ENCODE measurements at regions not wholly inside any gene's neighbourhood (a gene's known extent, or its start where the extent isn't known, plus 50 kb on each side); places are given as distances from the start of the nearest gene placed in this dataset.
A peak's percentile ranks its signal among the peaks of the same experiment; 100 is the strongest.

DNA sequence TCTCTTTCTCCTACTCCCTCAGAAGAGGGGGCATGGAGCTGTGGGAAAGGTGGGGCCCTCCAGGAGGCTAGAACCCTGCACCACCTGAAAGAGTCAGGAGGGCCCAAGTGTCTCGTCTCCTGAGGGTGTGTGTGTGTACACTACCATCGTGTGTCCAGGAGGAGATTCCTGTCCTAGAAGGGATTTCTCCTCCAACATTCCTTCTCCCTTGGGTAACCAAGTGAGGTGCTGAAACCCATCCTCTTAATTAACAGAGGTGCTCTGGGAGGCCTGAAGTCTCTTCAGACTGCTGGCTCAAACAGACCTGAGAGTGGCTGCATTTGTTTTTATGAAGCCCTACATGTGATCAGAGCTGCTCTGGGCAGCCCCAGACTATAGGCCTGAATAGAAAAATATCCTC lies 61.1 kb upstream of the FAM169A start:
- H3K4me1 Mint-ChIP-seq, result no peaks in the 10 kb centered on the region
- TF ChIP-seq, protein P1, sequence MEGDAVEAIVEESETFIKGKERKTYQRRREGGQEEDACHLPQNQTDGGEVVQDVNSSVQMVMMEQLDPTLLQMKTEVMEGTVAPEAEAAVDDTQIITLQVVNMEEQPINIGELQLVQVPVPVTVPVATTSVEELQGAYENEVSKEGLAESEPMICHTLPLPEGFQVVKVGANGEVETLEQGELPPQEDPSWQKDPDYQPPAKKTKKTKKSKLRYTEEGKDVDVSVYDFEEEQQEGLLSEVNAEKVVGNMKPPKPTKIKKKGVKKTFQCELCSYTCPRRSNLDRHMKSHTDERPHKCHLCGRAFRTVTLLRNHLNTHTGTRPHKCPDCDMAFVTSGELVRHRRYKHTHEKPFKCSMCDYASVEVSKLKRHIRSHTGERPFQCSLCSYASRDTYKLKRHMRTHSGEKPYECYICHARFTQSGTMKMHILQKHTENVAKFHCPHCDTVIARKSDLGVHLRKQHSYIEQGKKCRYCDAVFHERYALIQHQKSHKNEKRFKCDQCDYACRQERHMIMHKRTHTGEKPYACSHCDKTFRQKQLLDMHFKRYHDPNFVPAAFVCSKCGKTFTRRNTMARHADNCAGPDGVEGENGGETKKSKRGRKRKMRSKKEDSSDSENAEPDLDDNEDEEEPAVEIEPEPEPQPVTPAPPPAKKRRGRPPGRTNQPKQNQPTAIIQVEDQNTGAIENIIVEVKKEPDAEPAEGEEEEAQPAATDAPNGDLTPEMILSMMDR (IDR thresholded peaks at IDR 0.05; ENCODE audit: unreplicated experiment in 3 of 3), result no peak
- H3K27ac Mint-ChIP-seq, result peak overlapping the region in 2 of 3 experiments; percentile 45 to 49
- peaks cover 1% of the 10 kb centered on the region for H3K27me3 Mint-ChIP-seq (ENCODE audit: low read depth)
- no peak overlapping the region for H3K4me3 Mint-ChIP-seq
- no peaks in the 10 kb centered on the region for H3K36me3 Mint-ChIP-seq (ENCODE audit: low read depth)
- no peaks in the 10 kb centered on the region for H3K9me3 Mint-ChIP-seq

DNA sequence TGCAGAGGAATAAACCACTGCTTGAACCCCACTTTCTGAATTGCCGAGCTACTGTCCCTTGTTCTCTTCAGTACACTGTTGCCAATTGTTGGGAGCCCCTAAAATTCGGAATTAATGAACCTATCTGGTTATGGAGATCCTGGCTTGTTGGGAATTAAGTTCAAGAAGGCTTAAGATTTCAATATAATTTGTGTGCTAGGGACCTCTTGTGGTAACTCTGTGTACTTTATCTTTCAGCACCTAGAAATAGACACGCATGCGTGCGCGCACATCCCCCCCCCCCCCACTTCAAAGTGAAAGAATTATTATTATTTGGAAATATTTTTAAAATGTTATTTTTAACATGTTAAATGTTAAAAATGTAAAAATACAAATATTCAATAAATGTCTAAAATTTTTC lies 53.3 kb upstream of the FAM169A start:
- Mint-ChIP-seq H3K27ac (no peak overlapping the region), H3K36me3 (ENCODE audit: low read depth) (no peaks in the 10 kb centered on the region), H3K27me3 (ENCODE audit: low read depth) (peaks cover 3% of the 10 kb centered on the region), H3K4me1 (no peaks in the 10 kb centered on the region), H3K4me3 (no peak overlapping the region), H3K9me3 (no peaks in the 10 kb centered on the region)
- TF ChIP-seq, protein P1 (IDR thresholded peaks at IDR 0.05; ENCODE audit: unreplicated experiment in 3 of 3), result peak; percentile 53 to 67 (median 56)

DNA sequence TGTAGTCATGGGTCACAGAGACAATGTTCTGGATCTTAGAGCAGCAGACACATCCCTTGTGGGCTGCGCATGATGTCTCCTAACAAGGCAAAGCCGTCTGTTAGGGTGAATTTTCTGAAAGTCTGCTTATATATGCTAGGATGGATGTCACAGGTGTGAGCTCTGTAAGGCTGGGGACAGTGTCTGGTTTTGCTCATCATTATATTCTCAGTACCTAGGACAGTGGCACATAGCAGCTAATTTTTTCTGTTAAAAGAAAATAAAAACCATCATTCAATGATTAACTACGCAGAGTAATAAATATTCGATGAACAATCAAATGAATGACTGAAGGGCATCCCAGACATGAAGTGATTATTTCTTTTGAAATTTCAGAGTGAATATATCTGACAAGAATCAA lies 52.9 kb upstream of the FAM169A start:
- TF ChIP-seq, protein P1 (IDR thresholded peaks at IDR 0.05; ENCODE audit: unreplicated experiment in 3 of 3), result no peak
- no peaks in the 10 kb centered on the region for H3K4me1 Mint-ChIP-seq
- no peak overlapping the region for H3K27ac Mint-ChIP-seq
- no peaks in the 10 kb centered on the region for H3K9me3 Mint-ChIP-seq
- no peaks in the 10 kb centered on the region for H3K36me3 Mint-ChIP-seq (ENCODE audit: low read depth)
- no peak overlapping the region for H3K4me3 Mint-ChIP-seq
- H3K27me3 Mint-ChIP-seq (ENCODE audit: low read depth), result peaks cover 3% of the 10 kb centered on the region

DNA sequence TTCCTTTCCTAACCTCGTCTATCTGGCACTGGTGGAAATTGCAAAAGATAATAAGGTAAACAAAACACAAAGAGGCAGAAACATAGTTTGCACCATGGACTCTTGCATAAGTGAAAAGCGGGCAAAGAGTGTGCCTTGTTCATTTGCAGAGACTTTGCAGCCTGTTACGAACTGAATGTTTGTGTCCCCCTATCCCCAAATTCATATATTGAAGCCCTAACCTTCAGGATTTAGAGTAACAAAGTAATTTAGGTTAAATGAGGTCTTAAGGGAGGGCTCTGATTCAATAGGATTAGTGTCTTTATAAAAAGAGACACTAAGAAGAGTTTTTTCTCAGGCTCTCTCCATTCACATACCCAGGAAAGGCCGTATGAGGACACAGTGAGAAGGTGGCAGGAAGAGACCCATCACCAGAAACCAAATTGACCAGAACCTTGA lies 52.1 kb upstream of the FAM169A start:
- no peaks in the 10 kb centered on the region for H3K4me1 Mint-ChIP-seq
- H3K9me3 Mint-ChIP-seq, result no peaks in the 10 kb centered on the region
- no peak overlapping the region for H3K4me3 Mint-ChIP-seq
- no peak overlapping the region for H3K27ac Mint-ChIP-seq
- TF ChIP-seq, protein P1 (IDR thresholded peaks at IDR 0.05; ENCODE audit: unreplicated experiment in 3 of 3), result no peak
- peaks cover 3% of the 10 kb centered on the region for H3K27me3 Mint-ChIP-seq (ENCODE audit: low read depth)
- H3K36me3 Mint-ChIP-seq (ENCODE audit: low read depth), result no peaks in the 10 kb centered on the region

DNA sequence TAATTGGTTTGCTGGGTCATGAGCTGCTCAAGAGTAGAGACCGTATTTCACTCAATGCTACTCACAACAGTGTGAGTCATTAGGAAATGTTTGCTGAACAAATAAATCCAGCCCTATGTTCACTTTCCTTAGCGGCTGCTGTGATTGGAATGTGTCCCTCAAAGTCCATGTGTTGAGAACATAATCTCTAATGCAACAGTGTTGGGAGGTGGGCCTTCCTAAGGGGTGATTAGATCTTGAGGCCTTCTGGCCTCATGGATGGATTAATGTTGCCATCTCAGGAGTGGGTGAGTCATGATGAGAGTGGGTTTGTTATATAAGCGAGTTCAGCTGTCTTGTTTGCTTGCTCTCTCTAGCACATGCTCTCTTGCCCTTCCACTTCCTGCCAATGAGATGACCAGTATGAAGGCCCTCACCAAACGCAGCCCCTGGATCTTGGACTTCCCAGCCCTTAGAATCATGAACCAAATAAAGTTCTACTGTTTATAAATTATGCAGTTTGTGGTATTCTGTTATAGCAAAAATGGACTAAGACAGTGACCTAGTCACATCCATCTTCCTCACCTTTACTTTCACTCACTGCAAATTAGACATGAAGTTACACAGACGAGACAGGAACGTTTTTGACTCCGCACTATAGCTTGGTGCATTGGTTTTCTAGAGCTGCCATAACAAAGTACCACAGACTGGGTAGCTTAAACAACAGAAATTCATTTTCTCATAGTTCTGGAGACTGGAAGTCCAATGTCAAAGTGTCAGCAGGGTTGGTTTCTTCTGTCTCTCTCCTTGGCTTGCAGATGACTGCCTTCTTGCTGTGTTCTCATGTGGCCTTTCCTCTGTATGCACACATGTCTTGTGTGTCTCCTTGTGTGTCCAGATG lies 50.9 kb upstream of the FAM169A start:
- no peak overlapping the region for H3K4me3 Mint-ChIP-seq
- no peaks in the 10 kb centered on the region for H3K9me3 Mint-ChIP-seq
- no peaks in the 10 kb centered on the region for H3K4me1 Mint-ChIP-seq
- H3K36me3 Mint-ChIP-seq (ENCODE audit: low read depth), result no peaks in the 10 kb centered on the region
- H3K27me3 Mint-ChIP-seq (ENCODE audit: low read depth), result peaks cover 3% of the 10 kb centered on the region
- no peak overlapping the region for H3K27ac Mint-ChIP-seq
- TF ChIP-seq, protein P1 (IDR thresholded peaks at IDR 0.05; ENCODE audit: unreplicated experiment in 3 of 3), result no peak
